ENCODE measurements at regions not wholly inside any gene's neighbourhood (a gene's known extent, or its start where the extent isn't known, plus 50 kb on each side); places are given as distances from the start of the nearest gene placed in this dataset.

DNA sequence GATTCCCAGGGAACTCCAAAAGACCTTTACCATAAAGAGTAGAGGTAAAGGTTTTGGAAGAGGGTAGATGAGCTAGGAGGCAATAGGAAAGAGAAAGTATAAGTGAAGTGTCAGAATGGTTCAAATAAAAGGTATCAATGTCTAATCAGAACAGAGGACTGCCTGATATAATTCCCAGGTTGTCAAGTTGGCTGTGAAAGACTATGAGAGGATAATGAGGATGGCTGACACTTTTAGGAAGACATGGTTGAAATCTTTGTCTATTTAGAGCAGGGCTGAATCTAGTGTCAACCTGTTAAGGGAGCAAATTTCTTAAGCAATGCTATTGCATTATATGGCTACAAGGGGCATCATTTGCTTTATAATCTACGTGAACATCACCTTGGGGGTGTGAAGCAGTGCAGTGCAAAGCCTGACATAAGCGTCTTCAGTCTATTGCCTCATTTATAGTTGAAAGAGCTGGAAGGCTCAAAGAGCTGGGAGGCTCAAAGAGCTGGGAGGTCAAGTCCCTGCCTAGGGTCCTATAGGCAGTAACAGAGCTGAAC is 308.3 kb upstream of the DEPDC1 start:
- TF ChIP-seq, protein P1, sequence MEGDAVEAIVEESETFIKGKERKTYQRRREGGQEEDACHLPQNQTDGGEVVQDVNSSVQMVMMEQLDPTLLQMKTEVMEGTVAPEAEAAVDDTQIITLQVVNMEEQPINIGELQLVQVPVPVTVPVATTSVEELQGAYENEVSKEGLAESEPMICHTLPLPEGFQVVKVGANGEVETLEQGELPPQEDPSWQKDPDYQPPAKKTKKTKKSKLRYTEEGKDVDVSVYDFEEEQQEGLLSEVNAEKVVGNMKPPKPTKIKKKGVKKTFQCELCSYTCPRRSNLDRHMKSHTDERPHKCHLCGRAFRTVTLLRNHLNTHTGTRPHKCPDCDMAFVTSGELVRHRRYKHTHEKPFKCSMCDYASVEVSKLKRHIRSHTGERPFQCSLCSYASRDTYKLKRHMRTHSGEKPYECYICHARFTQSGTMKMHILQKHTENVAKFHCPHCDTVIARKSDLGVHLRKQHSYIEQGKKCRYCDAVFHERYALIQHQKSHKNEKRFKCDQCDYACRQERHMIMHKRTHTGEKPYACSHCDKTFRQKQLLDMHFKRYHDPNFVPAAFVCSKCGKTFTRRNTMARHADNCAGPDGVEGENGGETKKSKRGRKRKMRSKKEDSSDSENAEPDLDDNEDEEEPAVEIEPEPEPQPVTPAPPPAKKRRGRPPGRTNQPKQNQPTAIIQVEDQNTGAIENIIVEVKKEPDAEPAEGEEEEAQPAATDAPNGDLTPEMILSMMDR (IDR thresholded peaks at IDR 0.05): no peak
- TF ChIP-seq POLR2A (IDR thresholded peaks at IDR 0.05): no peak
